HepG2 (cell line): ENCODE measurements at regions not wholly inside any gene's neighbourhood (a gene's known extent, or its start where the extent isn't known, plus 50 kb on each side); places are given as distances from the start of the nearest gene placed in this dataset.

Experiments
- ATAC-seq: fragments of 200-7000 bp; cut with Tn5 transposase; 3 replicates; pipeline ENCODE4 v1.9.1; 2020; ENCODE audit warnings: mild to moderate bottlenecking, moderate library complexity
- BruUV-seq: library from RNA; stranded (reverse); fragments of 400-500 nt; replicated peaks from 2 replicates; lab custom pipeline; 2021; lab: Mats Ljungman, UMichigan
- CTCF ChIA-PET: fragments of 300-600 bp; formaldehyde crosslinking; extraction: SDS; loops from one replicate; lab custom pipeline; 2021; ENCODE audit warnings: low total read pairs, inconsistent platforms, low intra/inter-chr PET ratio; lab: Yijun Ruan, JAX
- POLR2A ChIA-PET: fragments of 350-600 bp; sonication (Branson Sonifier 250); formaldehyde crosslinking; loops from one replicate; lab custom pipeline; 2020; ENCODE audit warnings: antibody characterized with exemption, inconsistent platforms; lab: Yijun Ruan, JAX
- DNase-seq: peaks from one replicate; pipeline ENCODE4 v3.0.0-alpha.2; 2015; ENCODE audit warnings: low spot score
- FAIRE-seq: peaks from 3 replicates; lab custom pipeline; 2011; peaks lifted over from hg19 to GRCh38; lab: Jason Lieb, UNC
- H2AFZ ChIP-seq: one replicate; pipeline ENCODE4 v1.6.1; 2011; ENCODE audit warnings: low read length, inconsistent platforms
- H3K27ac ChIP-seq: fragments of 300-600 bp; 3 replicates; pipeline ENCODE4 v1.8.0; 2011; ENCODE audit warnings: mixed run types, mild to moderate bottlenecking, mixed read lengths, low read length, inconsistent platforms; ENCODE audit not compliant: insufficient read depth; ENCODE audit errors: extremely low read length
- H3K27me3 ChIP-seq, 2 experiments: fragments of 200-600 bp in 1 of 2; 2 replicates in 1 of 2; 3 replicates in 1 of 2; pipeline versions ENCODE4 v1.6.0 to v1.8.0; 2011; ENCODE audit warnings: low read length in 2 of 2, mild to moderate bottlenecking in 2 of 2, moderate library complexity in 2 of 2, inconsistent platforms in 1 of 2; ENCODE audit not compliant: insufficient read depth in 2 of 2, control insufficient read depth in 1 of 2
- H3K36me3 ChIP-seq, 2 experiments: fragments of 200-600 bp in 1 of 2; replicated peaks in 1 of 2; 2 replicates in 1 of 2; 3 replicates in 1 of 2; pipeline versions ENCODE4 v1.5.1 to v1.8.0; 2011; ENCODE audit warnings: low read length in 2 of 2, inconsistent platforms in 1 of 2; ENCODE audit not compliant: insufficient read depth in 2 of 2, control insufficient read depth in 1 of 2
- H3K4me1 ChIP-seq: 2 replicates; pipeline ENCODE4 v1.5.1; 2012; ENCODE audit warnings: low read length, inconsistent platforms; ENCODE audit not compliant: insufficient read depth
- H3K4me2 ChIP-seq: 2 replicates; pipeline ENCODE4 v1.6.0; 2011; ENCODE audit warnings: low read depth, low read length, inconsistent platforms
- H3K4me3 ChIP-seq, 3 experiments: fragments of 200-600 bp in 1 of 3; sonication (generic), shearing (Covaris generic) in 1 of 3; replicated peaks in 1 of 3; 2 replicates each; pipeline ENCODE4 v1.5.1; 2011 to 2016; ENCODE audit warnings: low read length in 3 of 3, inconsistent platforms in 2 of 3, low read depth in 2 of 3, mild to moderate bottlenecking in 2 of 3, control low read depth in 1 of 3, mixed read lengths in 1 of 3; ENCODE audit not compliant: insufficient read depth in 1 of 3
- H3K79me2 ChIP-seq: one replicate; pipeline ENCODE4 v1.6.1; 2011; ENCODE audit warnings: low read length, inconsistent platforms; ENCODE audit not compliant: insufficient read depth
- H3K9ac ChIP-seq: 2 replicates; pipeline ENCODE4 v1.6.0; 2011; ENCODE audit warnings: mild to moderate bottlenecking, low read depth, low read length, inconsistent platforms; ENCODE audit not compliant: insufficient read depth
- H3K9me3 ChIP-seq: 2 replicates; pipeline ENCODE4 v1.5.1; 2012; ENCODE audit warnings: mild to moderate bottlenecking, low read length
- H4K20me1 ChIP-seq: 2 replicates; pipeline ENCODE4 v1.6.0; 2011; ENCODE audit warnings: inconsistent platforms, mild to moderate bottlenecking, low read length, moderate library complexity; ENCODE audit not compliant: insufficient read depth
- CREB1 ChIP-seq, 2 experiments: fragments of 450-650 bp in 1 of 2; IDR thresholded peaks; 2 replicates each; pipeline ENCODE4 v1.6.1; 2016 to 2017; ENCODE audit warnings: control low read depth in 1 of 2, mild to moderate bottlenecking in 1 of 2, missing compliant biosample characterization in 1 of 2, missing genetic modification characterization in 1 of 2
- DDIT3 ChIP-seq: sonication (generic); formaldehyde crosslinking; IDR thresholded peaks from 2 replicates; pipeline ENCODE4 v1.4.0; 2020; ENCODE audit warnings: mild to moderate bottlenecking, missing genetic modification reagents
- GFI1 ChIP-seq: sonication (generic); formaldehyde crosslinking; IDR thresholded peaks from 2 replicates; pipeline ENCODE4 v1.5.0; 2020; ENCODE audit warnings: missing genetic modification reagents, mild to moderate bottlenecking, borderline replicate concordance
- GLMP ChIP-seq: sonication (generic); formaldehyde crosslinking; IDR thresholded peaks from 2 replicates; pipeline ENCODE4 v1.9.0; 2021; ENCODE audit warnings: missing genetic modification reagents, mild to moderate bottlenecking, borderline replicate concordance
- HOXA3 ChIP-seq: sonication (generic); formaldehyde crosslinking; IDR thresholded peaks from 2 replicates; pipeline ENCODE4 v1.5.0; 2020; ENCODE audit warnings: missing genetic modification reagents
- NFE2L2 ChIP-seq: fragments of 150-350 bp; IDR thresholded peaks from 2 replicates; pipeline ENCODE4 v1.6.1; 2014; ENCODE audit warnings: low read length
- NFYB ChIP-seq: sonication (generic); formaldehyde crosslinking; IDR thresholded peaks from 2 replicates; pipeline ENCODE4 v1.4.0; 2020; ENCODE audit warnings: missing genetic modification reagents
- SAP130 ChIP-seq: IDR thresholded peaks from 2 replicates; pipeline ENCODE4 v1.6.1; 2016; ENCODE audit warnings: low read depth
- ZMYM3 ChIP-seq: sonication (generic); formaldehyde crosslinking; IDR thresholded peaks from 2 replicates; pipeline ENCODE4 v1.5.1; 2020; ENCODE audit warnings: mild to moderate bottlenecking, missing genetic modification reagents
- WGBS: methylation state at CpG from one replicate; pipeline ENCODE4 v1.1.6; 2017; ENCODE audit warnings: low lambda C conversion rate; 5-methylcytosine and 5-hydroxymethylcytosine counted together
- in situ Hi-C: cut with HindIII; loops from 2 replicates; pipeline ENCODE4 v1.10.0; 2017; ENCODE audit warnings: low pct_unique_long_range_greater_than_20kb; ENCODE audit not compliant: extremely low pct_ligation_motif_present
- intact Hi-C: fragments of 100-400 bp; cut with micrococcal nuclease; formaldehyde crosslinking; loops from one replicate; pipeline ENCODE4 v1.10.0; 2022; ENCODE audit not compliant: unreplicated experiment
- TF ChIP-seq, protein P1 (sequence below): sonication (generic); formaldehyde crosslinking; IDR thresholded peaks from 2 replicates; pipeline ENCODE4 v1.4.0; 2020; ENCODE audit warnings: mild to moderate bottlenecking, missing genetic modification reagents
- TF ChIP-seq, protein P2 (sequence below): sonication (generic); formaldehyde crosslinking; IDR thresholded peaks from 2 replicates; pipeline ENCODE4 v1.5.0; 2020; ENCODE audit warnings: mild to moderate bottlenecking, missing genetic modification reagents, borderline replicate concordance

DNA sequence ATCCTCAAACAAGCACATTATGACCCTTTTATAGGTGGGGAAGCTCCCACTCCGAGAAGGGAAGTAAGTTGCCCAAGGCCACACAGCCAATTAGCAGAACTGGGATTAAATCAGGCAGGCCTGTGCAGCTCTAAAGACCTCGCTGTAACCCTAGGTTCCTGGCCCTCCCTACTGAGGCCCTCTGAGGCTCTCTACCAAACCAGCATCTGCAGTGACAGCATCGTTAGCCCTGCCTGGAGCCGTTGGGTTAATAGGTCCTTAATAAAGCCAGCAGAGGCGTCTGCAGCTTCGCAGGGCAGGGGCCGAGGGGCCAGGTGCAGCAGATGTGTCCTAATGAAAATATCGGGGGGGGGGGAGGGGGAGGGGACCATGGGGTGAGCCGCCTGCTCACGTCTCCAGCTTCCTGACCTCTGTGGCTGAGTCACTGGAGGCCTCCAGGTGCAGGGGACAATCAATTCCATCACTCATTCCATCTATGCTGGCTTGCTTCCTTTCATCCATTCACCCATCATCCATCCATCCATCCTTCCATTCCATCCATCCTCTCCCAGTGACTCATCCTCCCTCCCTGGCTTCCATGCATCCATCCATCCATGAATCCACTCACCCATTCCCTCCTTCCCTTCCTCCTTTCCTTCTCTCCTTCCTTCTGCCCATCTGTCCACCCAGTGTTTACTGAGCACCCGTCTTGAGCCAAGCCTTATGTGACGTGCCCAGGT is 203.9 kb downstream of the C9orf50 start:
- Histone ChIP-seq H3K9me3 (no peaks in the 10 kb centered on the region), H3K79me2 (no peaks in the 10 kb centered on the region), H3K4me1 (peaks cover 64% of the 10 kb centered on the region), H3K9ac (no peak overlapping the region), H3K27me3 (peaks cover 3% of the 10 kb centered on the region in 2 experiments; a peak in 2 of 5 replicates), H2AFZ (no peak overlapping the region), H3K4me3 (peak overlapping the region in 1 of 3 experiments; percentile 36; a peak in 1 of 6 replicates), H3K27ac (no peak overlapping the region), H4K20me1 (no peaks in the 10 kb centered on the region), H3K4me2 (peak overlapping the region; percentile 58), H3K36me3 (no peaks in the 10 kb centered on the region)
- FAIRE-seq: no peak
- in situ Hi-C loops (no loop called here), intact Hi-C loops (no loop called here)
- 7% methylated on average over 3 of the region's 12 CpGs for WGBS
- no TSS peak for BruUV-seq
- no peak for DNase-seq
- POLR2A ChIA-PET: interaction anchor here (0.6 kb wide), 1 partner anchor 47 kb away, joined by 3 read pairs; no protein-coding TSS in a partner anchor
- no peak for ATAC-seq
- CTCF ChIA-PET: no interaction called here
- TF ChIP-seq NFYB (CRISPR knock-in tag) (no peak), DDIT3 (CRISPR knock-in tag) (no peak), SAP130 (CRISPR knock-in tag) (peak; percentile 25; the same call in 1 of the 2 replicates), GLMP (CRISPR knock-in tag) (no peak), NFE2L2 (no peak), GFI1 (no peak), CREB1 (IDR thresholded peaks at IDR 0.05) (no peak), CREB1 (CRISPR knock-in tag; IDR thresholded peaks at IDR 0.05) (no peak), HOXA3 (CRISPR knock-in tag) (peak; percentile 22; the same call in 1 of the 2 replicates), ZMYM3 (CRISPR knock-in tag) (0 out of 2 replicates have a peak, but pooled peaks have one; percentile 12)
- TF ChIP-seq, protein P1, sequence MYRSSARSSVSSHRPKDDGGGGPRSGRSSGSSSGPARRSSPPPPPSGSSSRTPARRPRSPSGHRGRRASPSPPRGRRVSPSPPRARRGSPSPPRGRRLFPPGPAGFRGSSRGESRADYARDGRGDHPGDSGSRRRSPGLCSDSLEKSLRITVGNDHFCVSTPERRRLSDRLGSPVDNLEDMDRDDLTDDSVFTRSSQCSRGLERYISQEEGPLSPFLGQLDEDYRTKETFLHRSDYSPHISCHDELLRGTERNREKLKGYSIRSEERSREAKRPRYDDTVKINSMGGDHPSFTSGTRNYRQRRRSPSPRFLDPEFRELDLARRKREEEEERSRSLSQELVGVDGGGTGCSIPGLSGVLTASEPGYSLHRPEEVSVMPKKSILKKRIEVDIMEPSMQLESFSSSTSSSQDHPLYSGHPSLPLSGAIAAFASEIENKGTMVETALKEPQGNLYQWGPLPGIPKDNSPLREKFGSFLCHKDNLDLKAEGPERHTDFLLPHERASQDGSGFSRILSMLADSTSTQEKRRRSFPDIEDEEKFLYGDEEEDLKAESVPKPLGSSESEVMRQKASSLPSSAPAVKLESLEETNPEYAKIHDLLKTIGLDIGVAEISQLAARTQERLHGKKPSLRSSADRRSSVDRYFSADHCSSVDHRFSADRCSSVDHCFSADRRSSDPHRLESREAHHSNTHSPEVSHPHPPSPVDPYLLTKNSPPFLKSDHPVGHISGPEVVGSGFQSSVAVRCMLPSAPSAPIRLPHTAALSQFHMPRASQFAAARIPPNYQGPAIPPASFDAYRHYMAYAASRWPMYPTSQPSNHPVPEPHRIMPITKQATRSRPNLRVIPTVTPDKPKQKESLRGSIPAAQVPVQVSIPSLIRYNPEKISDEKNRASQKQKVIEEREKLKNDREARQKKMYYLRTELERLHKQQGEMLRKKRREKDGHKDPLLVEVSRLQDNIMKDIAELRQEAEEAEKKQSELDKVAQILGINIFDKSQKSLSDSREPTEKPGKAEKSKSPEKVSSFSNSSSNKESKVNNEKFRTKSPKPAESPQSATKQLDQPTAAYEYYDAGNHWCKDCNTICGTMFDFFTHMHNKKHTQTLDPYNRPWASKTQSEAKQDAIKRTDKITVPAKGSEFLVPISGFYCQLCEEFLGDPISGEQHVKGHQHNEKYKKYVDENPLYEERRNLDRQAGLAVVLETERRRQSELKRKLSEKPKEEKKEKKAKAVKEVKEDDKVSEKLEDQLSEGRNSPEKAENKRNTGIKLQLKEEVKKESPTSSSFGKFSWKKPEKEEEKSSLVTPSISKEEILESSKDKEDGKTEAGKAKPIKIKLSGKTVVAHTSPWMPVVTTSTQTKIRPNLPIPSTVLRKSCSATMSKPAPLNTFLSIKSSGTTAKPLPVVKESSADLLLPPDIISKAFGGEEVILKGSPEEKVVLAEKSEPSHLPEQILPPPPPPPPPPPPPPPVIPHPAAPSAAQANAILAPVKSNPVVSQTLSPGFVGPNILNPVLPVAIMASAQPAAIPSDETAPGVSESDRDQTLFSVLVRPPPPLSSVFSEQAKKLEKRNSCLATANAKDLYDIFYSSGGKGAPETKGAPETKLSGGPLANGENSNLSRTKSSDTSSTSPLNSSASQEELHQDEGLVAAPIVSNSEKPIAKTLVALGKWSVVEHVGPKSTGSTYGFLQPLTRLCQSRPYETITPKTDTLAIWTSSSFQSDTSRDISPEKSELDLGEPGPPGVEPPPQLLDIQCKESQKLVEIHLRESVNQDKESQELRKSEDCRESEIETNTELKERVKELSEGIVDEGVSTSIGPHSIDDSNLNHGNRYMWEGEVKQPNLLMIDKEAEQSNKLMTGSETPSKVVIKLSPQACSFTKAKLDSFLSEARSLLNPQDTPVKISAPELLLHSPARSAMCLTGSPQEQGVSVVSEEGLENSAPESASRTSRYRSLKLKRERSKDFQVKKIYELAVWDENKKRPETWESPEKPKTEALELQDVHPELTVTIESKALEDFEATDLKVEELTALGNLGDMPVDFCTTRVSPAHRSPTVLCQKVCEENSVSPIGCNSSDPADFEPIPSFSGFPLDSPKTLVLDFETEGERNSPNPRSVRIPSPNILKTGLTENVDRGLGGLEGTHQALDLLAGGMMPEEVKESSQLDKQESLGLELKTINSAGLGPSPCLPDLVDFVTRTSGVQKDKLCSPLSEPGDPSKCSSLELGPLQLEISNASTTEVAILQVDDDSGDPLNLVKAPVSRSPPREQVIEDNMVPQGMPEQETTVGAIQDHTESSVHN (CRISPR knock-in tag): no peak
- TF ChIP-seq, protein P2, sequence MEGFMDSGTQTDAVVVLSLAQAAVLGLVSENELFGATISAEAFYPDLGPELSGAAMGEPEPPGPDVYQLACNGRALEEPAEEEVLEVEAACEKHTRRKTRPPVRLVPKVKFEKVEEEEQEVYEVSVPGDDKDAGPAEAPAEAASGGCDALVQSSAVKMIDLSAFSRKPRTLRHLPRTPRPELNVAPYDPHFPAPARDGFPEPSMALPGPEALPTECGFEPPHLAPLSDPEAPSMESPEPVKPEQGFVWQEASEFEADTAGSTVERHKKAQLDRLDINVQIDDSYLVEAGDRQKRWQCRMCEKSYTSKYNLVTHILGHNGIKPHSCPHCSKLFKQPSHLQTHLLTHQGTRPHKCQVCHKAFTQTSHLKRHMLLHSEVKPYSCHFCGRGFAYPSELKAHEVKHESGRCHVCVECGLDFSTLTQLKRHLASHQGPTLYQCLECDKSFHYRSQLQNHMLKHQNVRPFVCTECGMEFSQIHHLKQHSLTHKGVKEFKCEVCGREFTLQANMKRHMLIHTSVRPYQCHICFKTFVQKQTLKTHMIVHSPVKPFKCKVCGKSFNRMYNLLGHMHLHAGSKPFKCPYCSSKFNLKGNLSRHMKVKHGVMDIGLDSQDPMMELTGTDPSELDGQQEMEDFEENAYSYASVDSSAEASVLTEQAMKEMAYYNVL (CRISPR knock-in tag): peak; percentile 95
